GM19239 (cell line): ENCODE measurements at regions not wholly inside any gene's neighbourhood (a gene's known extent, or its start where the extent isn't known, plus 50 kb on each side); places are given as distances from the start of the nearest gene placed in this dataset.

Experiments
- DNase-seq: peaks from one replicate; pipeline ENCODE4 v3.0.0; 2011; ENCODE audit warnings: low spot score; ENCODE audit not compliant: insufficient read length
- FAIRE-seq: peaks from 2 replicates; lab custom pipeline; 2011; peaks lifted over from hg19 to GRCh38; lab: Jason Lieb, UNC

DNA sequence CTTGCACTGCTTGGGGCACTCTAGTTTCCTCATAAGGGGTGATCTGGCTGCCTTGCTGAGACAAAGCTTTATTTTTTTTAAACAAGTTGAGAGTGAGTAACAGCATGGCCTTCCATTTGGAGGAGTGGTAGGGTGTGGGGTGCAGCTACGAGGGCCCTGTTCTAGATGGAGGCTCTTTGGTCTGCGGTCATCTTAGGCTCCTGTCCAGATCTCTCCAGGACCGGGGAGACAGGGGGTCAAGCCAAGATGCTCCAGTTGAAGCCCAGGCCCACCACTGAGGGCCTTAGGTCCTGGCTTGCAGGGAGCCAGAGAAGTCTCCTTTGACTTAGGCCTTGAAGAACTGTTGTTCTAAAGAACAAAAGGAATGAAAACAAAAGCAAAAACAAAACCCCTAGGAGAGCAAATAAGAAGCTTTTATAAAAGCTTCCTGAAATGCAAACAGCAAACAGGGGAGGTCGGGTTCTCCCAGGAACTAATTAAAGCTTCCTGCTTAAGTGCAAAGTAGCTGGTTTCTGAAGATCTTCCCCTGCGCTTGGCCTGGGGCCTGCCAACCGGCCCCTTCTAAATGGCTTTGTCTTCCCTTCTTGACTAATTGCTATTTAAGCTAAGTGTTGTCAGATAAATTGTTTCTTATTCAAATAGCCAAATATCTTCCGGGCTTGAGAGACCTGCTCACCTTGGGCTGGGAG lies 259.2 kb downstream of the GLRX3 start:
- no peak for DNase-seq
- no peak for FAIRE-seq

DNA sequence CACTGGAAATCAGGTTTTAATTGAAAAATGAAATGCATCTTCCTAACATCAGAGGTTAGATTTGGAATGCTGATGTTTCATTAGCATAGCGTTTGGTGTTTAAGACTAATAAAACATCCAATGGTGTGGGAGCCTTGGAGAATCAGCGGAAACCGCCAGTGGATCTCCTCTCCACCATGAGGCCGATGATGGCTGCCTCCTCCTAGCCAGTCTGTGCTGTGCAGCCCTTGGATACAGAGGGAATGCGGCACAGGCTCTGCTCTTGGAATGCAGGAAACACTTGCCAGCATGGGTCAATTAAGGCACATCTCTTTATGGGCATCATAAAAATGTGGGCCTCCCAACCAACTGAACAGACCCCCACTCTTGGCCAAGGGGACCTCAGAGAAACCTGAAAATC lies 259.9 kb downstream of the GLRX3 start:
- FAIRE-seq (no peak), DNase-seq (no peak)

DNA sequence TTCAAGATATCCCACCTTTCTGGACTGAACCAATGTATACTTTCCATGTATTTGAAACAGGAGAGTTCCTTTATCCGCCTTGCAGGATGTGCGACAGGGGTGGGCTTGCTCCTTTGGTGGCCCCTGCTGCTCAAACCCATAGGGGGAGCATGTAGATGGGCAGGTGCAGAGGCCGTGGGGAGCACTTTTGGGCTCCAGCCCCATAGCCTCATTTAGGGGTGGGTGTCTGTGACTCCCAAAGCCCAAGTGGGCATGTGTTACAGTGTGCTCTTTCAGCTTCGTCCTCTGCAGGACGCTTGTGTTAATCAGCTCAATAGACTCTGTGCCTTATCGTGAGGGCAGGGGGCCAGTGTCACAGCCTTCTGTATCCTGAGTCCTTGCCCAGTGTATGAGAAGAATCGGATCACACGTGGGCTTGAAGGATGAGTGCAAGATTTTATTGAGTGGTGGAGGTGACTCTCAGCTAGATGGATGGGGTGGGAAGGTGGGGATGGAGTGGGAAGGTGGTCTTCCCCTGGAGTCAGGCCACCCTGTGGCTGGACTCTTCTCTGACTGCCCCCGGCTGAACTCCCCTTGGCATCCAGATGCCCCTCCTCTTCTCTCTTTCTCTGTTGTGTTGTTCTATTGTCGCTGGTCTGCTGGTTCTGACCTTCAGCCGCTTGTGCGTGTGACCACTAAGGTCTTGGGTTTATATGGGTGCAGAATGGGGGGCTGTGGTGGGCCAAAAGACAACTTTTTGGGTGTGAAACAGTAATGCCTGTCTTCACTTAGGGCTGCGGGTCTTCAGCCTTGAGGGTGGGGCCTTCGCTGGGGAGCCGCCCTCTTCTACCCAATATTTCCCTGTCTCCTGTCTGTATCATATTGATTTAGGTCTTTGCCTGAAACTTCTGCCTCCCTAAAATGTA lies 262.2 kb downstream of the GLRX3 start:
- FAIRE-seq (no peak), DNase-seq (no peak)

DNA sequence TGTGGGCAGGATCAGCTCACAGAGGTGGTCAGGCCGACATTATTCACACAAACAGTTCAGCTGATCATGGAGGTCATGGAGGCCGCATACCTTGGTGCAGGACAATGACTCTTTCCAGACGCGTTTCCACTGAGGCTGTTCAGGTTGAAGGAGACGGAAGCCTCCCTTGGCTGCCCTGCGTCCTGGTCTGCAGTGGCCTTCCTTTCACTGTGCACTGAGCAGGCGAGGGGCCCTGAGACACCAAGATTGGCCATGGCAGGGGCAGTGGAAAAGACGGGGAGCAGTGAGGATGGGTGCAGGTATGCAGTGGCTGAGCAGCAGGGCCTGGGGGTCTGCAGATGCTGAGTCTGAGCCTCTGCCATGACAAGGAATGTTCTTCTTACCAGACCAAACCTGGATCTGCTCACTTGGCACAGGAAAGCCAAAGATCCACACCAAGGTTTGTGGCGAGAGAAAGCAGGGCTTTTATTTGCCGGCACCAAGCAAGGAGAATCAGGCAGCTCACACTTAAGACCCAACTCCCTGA lies 263.3 kb downstream of the GLRX3 start:
- DNase-seq (no peak), FAIRE-seq (no peak)

DNA sequence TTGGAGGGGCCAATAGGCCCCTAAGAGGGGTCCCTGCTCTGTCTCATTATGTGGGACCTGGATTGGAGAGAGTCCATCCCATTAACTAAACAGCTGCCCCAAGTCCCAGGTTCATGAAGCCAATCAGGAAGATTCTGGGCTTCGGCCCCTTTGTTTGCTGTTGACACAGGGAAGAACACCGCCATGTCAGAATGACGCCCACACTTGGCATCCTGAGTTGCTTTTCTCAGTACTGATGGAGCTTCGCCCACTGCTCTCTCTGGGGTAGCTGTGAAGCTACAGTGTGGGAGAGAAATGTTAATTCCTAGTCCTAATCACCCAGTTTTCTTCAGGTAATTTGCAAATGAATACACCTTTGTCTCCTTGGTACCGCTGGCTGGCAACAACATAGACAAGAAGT lies 264.7 kb downstream of the GLRX3 start:
- FAIRE-seq, result no peak

DNA sequence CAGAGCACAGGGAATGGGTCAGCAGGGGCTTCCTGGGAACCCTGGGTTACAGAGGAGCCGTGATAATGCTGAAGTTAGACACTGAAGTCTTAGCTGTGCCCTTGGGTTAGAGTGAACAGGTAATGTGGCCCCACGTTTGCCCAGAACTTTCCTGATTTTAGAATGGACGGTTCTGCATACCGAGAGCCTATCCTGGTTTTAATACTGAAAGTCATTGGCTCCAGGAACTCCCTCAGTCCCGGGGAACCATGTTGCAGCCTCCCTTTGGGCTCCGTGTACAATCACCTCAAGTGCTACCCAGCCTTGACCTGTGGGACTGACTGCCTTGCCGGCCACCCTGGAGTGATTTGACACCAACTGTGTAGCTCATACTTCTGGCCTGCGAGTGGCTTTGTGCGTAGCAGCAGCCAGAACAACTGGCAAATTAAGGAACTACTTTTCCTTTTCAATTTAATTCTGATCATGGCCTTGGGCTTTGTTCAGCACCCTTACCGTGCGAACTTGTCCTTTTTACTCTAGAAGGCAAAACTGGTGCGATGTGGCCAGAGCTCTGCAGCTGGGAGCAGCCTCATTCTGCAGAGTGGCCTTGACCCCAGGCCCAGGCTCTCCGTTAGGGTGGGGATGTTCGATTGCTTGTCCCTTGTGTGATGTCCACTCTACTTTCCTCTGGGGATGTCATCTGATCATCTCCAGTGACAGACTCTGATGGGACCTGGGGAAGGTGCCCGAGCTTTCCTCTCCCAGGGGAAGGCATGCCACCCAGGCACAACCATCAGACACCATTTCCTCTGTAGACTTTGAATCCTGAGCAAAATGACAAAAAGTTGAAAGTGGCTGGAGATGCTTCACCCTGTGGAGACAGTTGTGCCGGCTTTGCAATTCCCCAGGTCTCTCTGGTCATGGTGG lies 265.9 kb downstream of the GLRX3 start:
- DNase-seq (no peak), FAIRE-seq (no peak)

More for the DNA sequence above, 264.7 kb downstream of the GLRX3 start:
- no peak for DNase-seq

DNA sequence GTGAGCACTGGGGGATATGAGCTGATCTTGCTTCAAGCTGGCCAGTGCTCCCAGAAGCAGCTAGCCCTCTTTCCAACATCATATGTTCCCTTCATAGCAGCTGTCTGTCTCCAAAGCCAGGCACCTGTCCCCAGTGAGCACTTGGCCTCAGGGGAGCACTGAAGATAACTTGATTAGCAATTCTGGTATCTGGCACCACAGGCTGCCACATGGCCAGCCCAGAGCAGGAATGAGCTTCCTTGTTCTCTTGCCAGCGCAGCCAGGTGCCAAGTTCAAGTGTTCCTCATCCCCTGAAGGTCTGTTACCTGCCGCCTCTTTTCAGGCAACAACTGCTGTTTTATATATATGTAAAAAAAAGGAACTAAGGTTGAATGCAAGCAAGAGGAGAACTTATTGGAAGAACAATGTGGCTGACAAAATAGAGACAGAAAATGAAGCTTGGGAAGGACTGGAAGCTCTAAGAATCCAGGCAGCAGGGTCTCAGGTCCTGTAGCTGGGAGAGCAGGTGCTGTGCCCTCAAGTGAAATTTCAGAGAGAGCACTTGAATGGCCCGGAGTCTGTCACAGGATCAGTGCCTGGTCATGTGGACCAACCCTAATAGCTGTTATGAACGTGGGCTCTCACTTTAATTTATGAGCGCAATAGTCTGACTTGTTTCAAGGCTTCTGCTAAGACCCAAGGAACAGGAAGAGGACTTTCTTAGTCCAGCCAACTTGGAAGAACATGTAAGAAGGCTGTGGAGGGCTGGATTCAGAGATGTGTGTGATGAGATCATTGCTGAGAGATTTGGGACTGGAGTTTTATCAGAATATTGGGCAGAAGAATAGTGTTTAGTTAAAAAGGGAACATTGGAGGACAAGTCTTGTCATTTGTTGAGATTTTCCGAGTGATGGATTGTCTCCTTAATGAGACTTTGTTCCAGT lies 267.2 kb downstream of the GLRX3 start:
- FAIRE-seq (no peak), DNase-seq (no peak)

DNA sequence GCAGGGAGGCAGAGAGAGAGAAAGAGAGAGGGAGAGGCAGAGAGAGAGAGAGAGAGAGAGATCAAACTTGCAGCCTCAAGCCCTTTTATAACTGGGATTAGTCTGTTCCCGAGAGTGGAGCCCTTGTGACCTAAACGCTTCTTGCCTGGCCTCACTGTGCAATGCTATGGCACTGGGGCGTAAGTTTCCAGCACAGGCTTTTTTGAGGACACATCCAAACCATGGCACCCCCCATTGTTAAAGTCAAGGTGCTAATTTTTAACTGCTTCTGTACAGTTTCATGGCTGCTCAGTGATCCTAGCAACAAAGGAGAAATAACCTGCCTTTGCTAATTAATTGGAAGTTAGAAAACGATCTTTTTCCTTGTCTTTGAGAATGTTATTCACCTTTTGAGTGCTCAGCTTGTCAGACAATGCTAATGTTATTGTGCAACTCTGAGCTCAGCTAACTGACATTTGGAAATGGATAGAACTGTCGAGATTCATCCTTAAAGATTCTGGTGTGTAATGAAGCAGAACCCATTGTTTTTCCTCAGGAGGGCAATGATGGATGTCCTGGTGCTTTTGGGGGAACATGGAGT lies 268.4 kb downstream of the GLRX3 start:
- DNase-seq (no peak), FAIRE-seq (no peak)

DNA sequence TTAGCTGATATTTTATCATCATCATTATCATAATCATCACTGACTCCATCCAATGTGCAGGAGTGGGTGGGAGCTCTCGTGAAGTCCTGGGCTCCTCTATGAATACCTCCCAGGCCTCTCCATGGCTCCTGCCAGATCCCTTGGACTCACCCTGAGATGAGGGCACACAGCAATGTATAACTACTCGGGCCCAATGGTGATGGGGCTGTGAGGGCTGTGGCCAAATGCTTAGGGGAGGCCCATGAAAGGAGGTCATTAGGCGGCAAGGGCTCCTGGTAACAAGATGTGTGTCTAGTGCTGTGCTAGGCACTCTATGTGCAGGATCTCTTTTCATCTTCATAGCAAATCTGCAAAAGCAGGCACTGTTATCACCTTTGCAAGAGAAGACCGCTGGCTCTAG lies 270.9 kb downstream of the GLRX3 start:
- DNase-seq, result no peak
- no peak for FAIRE-seq

DNA sequence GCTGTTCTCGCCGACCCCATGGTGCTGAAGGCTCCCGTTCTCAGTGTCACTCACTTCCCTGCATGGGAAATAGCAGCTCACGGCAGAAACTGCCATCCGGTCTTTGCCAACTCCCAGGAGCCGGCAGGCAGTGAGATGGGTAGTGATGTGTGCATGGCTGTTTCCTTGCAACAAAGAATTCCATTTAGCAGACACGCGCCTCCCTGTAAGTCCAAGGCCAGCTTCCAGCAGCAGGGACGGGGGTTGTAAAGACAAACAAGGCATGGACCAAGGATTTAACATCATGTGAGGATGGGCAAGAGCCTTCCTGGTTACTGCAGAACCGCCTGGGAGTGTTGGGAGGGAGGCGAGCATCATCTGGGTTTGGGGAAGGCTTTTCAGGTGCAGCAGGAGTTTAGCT lies 273.1 kb downstream of the GLRX3 start:
- FAIRE-seq, result no peak
- no peak for DNase-seq

DNA sequence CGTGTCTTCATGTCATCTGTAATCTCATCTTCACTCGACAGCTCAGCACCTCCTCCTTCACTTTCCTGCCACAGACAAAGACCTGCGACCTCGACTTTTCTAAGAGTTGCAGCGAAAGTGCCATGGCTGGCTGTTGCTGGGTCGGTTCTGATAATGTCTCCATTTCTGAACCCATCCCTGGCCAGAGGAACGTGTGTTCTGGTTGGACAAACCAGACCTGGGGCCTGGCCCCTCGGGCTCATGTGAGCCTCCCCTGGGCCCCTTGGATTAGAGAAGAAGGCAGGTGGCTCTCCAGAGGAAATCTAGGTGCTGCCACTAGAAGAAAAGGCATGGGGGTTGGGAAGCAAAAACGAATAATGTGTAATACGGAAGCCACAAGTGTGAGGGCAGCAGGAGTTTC lies 273.7 kb downstream of the GLRX3 start:
- DNase-seq (no peak), FAIRE-seq (no peak)

DNA sequence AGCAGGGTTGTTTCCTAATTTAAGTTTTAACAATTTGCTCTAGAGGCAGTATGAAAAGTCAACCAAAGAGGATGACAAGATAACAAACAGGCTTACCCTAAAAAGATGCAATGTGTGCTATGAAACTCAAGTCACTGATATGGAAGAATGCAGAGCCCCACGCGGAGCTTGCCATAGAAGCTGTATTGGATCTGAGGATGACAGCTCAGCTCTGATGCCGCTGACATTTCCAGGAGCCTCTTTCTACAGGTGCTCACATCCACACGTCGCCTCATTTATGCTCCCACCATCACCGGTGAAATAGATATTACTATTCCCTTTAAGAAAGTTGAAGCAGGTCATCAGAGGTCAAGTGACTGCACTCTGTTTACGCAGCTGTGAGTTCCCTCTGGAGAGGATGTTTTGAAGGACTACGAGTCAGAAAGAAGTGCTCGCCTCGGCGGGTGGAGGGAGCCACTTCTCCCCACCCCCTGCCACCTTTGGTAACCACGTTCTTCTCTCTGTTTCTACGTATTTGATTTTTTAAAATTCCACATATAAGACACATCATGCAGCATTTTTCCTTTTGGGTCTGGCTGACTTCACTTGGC lies 275.4 kb downstream of the GLRX3 start:
- DNase-seq (no peak), FAIRE-seq (no peak)

DNA sequence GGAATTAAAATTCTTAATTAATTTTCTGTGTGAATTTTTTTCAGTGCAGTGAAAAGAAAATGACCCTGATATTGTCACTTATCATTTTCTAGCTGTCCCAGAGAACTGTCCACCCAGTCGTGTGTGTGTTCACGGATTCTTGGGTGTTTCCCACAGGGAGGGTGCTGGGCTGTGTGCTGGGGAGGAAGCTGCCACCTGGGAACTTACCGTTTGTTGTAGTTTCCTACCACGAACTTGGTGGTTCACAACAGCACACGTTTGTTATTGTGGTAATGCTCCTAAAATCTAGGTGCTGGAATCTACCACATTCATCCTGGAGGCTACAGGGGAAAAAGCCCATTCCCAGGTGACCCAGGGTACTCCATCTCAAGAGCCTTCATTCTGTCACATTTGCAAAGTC lies 276.1 kb downstream of the GLRX3 start:
- DNase-seq, result no peak
- no peak for FAIRE-seq

DNA sequence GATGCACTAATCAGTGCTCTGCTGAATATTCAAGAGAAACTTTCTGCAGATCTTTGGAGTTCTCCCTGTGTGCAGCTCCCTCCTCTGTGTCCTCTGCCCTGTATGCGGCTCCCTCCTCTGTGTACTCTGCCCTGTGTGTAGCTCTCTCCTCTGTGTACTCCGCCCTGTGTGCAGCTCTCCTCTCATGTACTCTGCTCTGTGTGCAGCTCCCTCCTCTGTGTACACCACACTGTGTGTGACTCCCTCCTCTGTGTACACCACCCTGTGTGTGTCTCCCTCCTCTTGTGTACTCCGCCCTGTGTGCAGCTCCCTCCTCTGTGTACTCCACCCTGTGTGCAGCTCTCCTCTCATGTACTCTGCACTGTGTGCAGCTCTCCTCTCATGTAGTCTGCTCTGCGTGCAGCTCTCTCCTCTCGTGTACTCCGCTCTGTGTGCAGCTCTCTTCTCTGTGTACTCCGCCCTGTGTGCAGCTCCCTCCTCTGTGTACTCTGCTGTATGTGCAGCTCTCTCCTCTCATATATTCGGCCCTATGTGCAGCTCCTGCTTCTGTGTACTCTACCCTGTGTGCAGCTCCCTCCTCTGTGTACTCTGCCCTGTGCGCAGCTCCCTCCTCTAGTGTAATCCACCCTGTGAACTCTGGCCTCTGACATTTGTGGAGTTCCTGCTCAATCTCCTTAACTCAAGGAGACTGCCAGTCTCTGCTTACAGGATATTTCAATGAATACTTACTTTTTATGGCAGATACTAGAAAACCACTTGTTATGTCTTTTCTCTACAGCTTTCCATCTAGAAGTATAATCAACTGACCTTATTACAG lies 280.4 kb downstream of the GLRX3 start:
- FAIRE-seq, result no peak
- DNase-seq, result no peak

DNA sequence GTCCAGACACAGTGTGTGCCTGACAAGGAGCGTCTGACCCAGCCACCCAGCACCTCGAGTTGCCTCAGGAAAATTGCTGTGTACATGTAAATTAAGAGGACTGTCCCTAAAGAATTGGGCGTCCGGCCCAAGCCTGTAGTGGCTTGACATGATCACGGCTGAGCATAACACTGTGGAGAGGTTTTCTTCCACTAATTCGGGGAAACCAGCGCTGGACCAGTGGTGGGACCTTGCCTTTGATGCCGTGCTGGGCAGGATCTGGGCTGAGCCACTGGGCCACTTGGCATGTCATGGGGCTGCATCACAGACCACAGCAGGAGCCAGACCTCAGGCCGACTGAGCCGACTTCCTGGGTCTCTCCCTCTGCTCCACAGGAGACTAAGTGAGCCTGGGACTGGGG lies 282.5 kb downstream of the GLRX3 start:
- FAIRE-seq (no peak), DNase-seq (no peak)

DNA sequence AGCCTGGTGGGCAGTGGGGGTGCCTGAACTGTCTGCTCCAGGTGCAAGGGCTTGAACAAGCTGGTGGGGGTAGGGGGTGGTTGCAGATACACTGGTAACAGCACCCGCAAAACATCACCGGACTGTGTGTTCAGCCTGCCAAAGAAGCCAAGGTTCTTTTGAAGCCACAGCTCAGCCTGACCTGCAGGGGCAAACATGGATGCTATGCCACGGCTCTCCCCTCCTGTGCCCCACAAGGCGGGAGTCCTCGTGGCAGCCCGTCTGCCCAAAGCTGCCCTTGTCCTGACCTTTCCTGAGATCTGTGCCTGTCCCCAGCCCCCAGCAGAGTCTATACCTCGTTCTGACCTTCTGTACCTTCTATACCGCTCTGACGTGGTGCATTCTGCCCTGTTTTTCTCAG lies 285.7 kb downstream of the GLRX3 start:
- FAIRE-seq, result no peak
- DNase-seq, result no peak

DNA sequence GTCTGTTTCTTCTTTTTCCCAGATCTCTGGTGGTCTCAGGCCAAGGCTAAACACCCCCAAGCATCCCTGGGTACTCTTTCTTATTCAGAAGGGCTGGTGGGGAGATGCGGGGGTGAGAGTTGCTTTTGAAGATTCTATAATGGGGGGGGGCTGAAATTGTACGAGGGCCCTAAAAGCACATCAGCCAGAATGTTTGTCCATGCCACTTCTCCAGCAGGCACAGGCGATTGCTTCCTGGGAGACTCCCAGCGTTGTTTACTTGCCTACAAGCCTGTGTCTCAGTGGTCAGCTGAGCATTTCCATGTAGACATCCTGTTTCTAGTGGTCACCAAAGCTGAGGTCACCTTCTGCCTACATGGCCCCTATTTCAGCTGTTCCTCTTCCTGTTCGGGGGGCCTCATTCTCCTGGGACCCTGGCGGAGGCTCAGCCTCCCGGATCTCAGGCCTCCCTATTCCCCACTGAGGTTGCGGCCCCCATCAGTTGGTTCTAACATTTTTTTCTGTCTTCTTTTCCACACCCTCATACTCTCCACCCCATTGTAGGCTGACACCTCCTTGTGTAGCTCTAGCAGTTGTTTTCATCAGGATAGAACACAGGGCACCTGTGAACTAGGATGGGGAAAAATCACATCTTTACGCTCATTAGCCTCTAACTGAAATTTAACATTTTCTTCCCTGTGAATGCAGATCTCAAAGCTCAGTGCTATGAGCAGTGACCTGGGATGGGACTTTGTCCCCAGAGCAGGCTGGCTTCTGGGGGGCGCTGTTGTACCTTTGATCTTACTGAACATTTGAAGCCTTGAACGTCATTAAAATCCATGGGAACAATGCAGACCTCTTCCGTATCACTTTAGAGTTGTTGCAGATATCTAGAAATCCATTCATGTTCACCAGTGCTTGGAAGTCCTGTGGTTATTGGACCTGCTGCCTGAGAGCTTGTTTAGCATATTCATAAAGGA lies 286.5 kb downstream of the GLRX3 start:
- FAIRE-seq (no peak), DNase-seq (no peak)
